Nephron progenitor cell (in vitro differentiated cells): ENCODE measurements at regions not wholly inside any gene's neighbourhood (a gene's known extent, or its start where the extent isn't known, plus 50 kb on each side); places are given as distances from the start of the nearest gene placed in this dataset.

Experiments used
- DNase-seq: peaks from one replicate; pipeline ENCODE4 v3.0.0; 2021
- H3K27ac Mint-ChIP-seq: 2 replicates; pipeline ENCODE4 v1.8.0; 2021; ENCODE audit warnings: mild to moderate bottlenecking, moderate library complexity, mixed read lengths
- H3K27me3 Mint-ChIP-seq: 2 replicates; pipeline ENCODE4 v1.8.0; 2021; ENCODE audit warnings: mild to moderate bottlenecking, low read depth, mixed read lengths; ENCODE audit not compliant: poor library complexity
- H3K36me3 Mint-ChIP-seq: 2 replicates; pipeline ENCODE4 v1.8.0; 2021; ENCODE audit warnings: low read depth, mixed read lengths
- H3K4me1 Mint-ChIP-seq: 2 replicates; pipeline ENCODE4 v1.8.0; 2021; ENCODE audit warnings: mixed read lengths
- H3K4me3 Mint-ChIP-seq: 2 replicates; pipeline ENCODE4 v1.8.0; 2021; ENCODE audit warnings: mild to moderate bottlenecking, moderate library complexity, mixed read lengths
- H3K9me3 Mint-ChIP-seq: 2 replicates; pipeline ENCODE4 v1.8.0; 2021; ENCODE audit warnings: mild to moderate bottlenecking, moderate library complexity, mixed read lengths
- CTCF ChIP-seq: fragments of 200-600 bp; sonication (generic); IDR thresholded peaks from 2 replicates; pipeline ENCODE4 v1.5.0; 2021; ENCODE audit warnings: antibody characterized with exemption

GRCh38 chr11:32023370-32024305 lies 67.2 kb upstream of the RCN1 start:
- no peak for TF ChIP-seq CTCF
- Mint-ChIP-seq H3K27ac (no peak overlapping the region), H3K4me1 (no peaks in the 10 kb centered on the region), H3K4me3 (no peak overlapping the region), H3K36me3 (no peaks in the 10 kb centered on the region), H3K27me3 (peaks cover 5% of the 10 kb centered on the region), H3K9me3 (no peaks in the 10 kb centered on the region)
- DNase-seq: no peak

- H3K9me3 Mint-ChIP-seq: no peaks in the 10 kb centered on the region
These were observed 72.2 kb upstream of the RCN1 start for GRCh38 chr11:32018672-32019071.

GRCh38 chr11:32016111-32016510 lies 74.8 kb upstream of the RCN1 start:
- Mint-ChIP-seq H3K9me3 (no peaks in the 10 kb centered on the region), H3K27ac (no peak overlapping the region), H3K36me3 (no peaks in the 10 kb centered on the region), H3K4me1 (no peaks in the 10 kb centered on the region), H3K4me3 (no peak overlapping the region), H3K27me3 (peaks cover 41% of the 10 kb centered on the region)
- TF ChIP-seq CTCF: no peak
- DNase-seq: no peak

More at GRCh38 chr11:32018672-32019071, 72.2 kb upstream of the RCN1 start:
- peaks cover 28% of the 10 kb centered on the region for H3K27me3 Mint-ChIP-seq
- H3K27ac Mint-ChIP-seq: no peak overlapping the region
- no peaks in the 10 kb centered on the region for H3K36me3 Mint-ChIP-seq
- TF ChIP-seq CTCF: no peak
- H3K4me3 Mint-ChIP-seq: no peak overlapping the region
- H3K4me1 Mint-ChIP-seq: no peaks in the 10 kb centered on the region
- no peak for DNase-seq

- TF ChIP-seq CTCF: no peak
- Mint-ChIP-seq H3K9me3 (no peaks in the 10 kb centered on the region), H3K4me3 (no peak overlapping the region), H3K27ac (no peak overlapping the region), H3K27me3 (peaks cover 48% of the 10 kb centered on the region), H3K36me3 (no peaks in the 10 kb centered on the region), H3K4me1 (no peaks in the 10 kb centered on the region)
- DNase-seq: no peak
These were observed 75.4 kb upstream of the RCN1 start for GRCh38 chr11:32015427-32015826.

- no peaks in the 10 kb centered on the region for H3K36me3 Mint-ChIP-seq
- H3K27ac Mint-ChIP-seq: no peak overlapping the region
- H3K27me3 Mint-ChIP-seq: peaks cover 63% of the 10 kb centered on the region
These were observed 77.3 kb upstream of the RCN1 start for GRCh38 chr11:32013603-32014002.

More at GRCh38 chr11:32013603-32014002, 77.3 kb upstream of the RCN1 start:
- Mint-ChIP-seq H3K4me1 (no peaks in the 10 kb centered on the region), H3K4me3 (no peak overlapping the region), H3K9me3 (no peaks in the 10 kb centered on the region)
- DNase-seq: no peak
- TF ChIP-seq CTCF: no peak
